Skeletal muscle cell (primary cell): ENCODE measurements at regions not wholly inside any gene's neighbourhood (a gene's known extent, or its start where the extent isn't known, plus 50 kb on each side); places are given as distances from the start of the nearest gene placed in this dataset.
"Not testable (repeated sequence)": the region's sequence is repeated elsewhere in the genome, so short reads cannot be mapped to it uniquely, and the experiment has no call there.

Source experiments
- DNase-seq: peaks from one replicate; pipeline ENCODE4 v3.0.0-alpha.2; 2010; ENCODE audit warnings: low read depth
- H3K4me3 ChIP-seq: 2 replicates; pipeline ENCODE4 v1.5.1; 2011; ENCODE audit warnings: low read depth, mild to moderate bottlenecking, control low read depth, low read length, moderate library complexity

DNA sequence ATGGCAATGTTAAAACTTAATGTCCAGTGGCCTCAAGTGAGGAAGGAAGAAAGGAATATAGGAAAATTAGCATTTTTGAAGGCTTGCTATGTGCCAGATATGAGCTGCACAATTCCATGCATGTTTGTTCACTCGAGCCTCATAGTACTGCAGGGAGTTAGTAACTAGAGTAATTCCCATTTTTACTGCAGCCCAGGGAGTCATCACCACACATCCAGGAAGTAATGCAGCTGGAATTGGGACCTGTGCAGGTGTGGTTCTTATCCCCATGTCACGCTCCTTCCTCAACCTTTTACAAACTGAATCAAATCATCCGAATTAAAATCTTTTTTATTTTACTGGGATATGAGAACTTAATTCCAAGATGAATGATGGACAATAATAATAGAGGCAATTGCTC is 149.5 kb upstream of the MAFB start:
- DNase-seq: no peak
- H3K4me3 ChIP-seq: no peak overlapping the region

DNA sequence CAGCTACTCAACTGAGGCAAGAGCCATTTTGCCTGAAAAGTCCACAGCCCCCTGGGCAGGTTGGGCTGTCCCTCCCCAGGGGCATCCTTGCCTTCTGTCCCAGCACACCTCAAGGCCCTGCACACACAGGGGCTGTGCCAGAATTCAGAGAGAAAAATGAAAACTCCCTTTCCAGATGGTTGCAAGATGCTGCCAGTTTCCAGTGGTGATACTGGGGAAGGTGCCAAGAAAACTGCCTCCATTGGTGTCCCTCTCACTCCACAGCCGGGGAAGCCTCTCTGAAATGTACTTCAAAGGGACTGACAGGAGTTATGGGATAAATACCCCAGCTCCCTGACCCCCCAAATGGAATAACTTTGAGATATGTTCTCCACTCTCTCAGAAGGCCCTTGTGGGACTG is 154.2 kb upstream of the MAFB start:
- no peak overlapping the region for H3K4me3 ChIP-seq
- no peak for DNase-seq

DNA sequence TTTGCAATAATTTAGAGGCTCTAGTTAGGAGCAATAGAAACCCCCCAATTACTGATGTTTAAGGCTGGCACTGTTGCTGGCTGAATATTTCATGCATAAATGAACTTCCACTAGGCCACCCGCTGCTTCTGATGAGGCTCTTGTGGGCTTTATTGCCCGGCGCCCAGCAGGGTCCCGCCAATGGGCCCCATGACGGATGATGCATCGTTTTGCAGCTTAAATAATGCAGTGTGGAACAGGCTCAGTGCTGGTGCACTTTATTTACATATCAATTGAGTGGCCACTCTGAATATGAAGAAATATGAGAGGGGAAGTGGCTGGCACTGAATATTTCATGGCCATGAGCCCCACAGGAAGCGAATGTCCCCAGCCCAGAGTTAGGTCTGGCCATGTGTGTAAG is 155.3 kb upstream of the MAFB start:
- no peak overlapping the region for H3K4me3 ChIP-seq
- DNase-seq: no peak

DNA sequence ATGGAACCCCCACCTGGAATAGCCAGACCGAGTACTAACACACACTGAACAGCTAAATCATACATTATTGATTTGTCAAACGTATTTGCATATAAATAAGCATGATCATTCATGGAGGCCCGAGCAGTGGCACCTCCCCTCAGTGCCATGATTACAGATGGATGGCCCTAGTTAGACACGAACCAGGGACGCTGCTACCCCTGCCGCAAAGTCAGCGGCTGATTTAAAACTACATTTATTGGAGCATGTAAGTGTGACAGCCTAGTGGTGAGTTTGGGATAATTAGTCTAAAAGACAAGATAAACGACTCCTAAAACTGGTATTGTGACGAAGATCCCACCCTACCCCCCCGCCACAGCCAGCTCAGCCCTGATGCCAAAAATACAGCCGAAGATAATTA is 159.1 kb upstream of the MAFB start:
- DNase-seq: no peak
- H3K4me3 ChIP-seq: no peak overlapping the region

GRCh38 chr20:40848526-40848925 is 159.5 kb upstream of the MAFB start:
- H3K4me3 ChIP-seq: no peak overlapping the region
- DNase-seq: no peak

DNA sequence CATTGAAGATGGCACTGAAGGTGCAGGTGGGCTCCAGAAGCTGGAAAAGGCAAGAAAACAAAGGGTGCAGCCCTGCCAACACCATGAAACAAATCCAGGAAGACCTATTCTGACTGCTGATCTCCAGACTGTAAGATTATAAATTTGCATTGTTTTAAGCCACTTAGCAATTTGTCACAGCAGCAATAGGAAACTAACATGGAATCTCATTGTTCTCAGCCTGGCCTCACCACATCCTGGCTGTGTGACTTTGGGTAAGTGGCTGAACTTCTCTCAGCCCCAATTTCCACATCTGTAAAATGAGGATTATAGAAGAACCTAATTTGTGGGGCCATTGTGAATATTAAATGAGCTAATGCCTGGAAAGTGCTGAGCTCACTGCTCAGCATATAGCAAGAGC is 160.4 kb upstream of the MAFB start:
- DNase-seq: no peak
- H3K4me3 ChIP-seq: no peak overlapping the region

DNA sequence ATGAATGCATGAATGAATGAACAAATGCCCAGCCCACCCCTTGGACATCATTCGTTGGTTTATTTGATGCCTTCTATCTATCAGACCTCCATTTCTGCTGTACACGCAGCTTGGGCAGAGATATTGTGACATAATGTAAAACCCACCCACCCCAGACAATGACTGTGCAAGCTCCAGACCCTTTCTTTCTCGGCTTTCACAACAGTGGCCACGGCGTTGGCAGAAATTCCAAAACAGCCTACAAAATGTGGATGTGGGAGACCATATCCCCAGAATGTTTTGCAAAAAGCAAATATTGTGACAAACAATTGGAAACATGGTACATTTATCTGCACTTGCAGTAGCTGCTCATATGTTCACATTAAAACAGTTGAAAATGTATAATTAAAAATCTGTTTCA is 162.0 kb upstream of the MAFB start:
- no peak overlapping the region for H3K4me3 ChIP-seq
- no peak for DNase-seq

DNA sequence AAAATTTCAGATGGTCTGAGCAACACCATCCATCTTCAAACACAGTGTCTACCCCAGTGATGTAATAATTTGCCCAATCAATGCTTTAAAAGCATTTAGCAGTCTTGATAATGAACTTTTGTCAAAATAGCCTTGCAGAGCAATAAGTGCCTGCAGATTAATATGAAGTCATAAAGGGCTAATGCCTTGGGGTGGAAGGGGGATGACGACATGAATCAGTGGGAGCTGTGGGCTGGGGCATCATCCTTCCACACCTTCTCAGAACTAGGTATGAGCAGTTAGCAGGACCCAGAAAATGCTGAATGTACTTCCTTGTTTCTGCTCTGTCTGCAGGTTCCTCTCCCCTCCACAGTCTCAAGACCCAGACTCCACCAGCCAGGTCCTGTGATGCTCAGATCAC is 166.2 kb upstream of the MAFB start:
- no peak overlapping the region for H3K4me3 ChIP-seq
- no peak for DNase-seq

DNA sequence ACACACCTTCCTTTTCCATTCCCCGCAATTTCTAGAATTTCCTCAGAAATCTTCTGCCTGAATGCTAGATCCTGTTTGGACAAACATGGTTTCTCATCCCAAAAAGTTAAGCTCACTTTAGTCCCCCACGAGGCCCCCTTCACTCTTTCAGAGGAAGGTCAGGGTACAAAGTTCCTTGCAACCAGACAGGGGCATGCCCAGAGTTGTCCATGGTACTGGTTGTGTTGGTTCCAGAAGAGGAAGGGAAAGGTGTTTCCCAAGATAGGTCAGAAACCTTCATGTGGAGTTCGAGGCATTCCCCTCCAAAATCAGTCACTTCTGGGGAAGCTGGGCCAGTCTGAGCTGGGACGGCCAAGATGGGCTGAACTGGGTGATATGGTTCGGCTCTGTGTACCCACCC is 167.6 kb upstream of the MAFB start:
- no peak overlapping the region for H3K4me3 ChIP-seq
- no peak for DNase-seq

DNA sequence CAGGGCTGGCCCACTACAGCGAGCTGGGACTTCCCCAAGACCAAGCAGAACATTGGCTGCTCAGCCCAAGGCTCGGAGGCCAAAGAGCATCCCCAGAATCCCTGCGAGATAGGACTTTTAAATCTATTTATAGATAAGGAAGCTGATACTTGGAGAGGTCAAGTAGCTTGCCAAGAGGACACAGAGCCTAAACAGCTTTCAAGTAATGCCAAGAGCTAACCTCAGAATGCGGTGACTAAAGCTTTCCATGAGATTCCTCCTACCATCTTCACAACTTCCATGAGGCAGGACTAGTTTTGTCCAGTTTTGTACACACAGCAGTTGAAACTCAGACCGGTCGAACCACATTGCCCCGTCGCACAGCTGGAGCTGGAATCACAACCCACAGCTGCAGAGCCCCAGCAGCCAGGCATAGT is 168.1 kb upstream of the TOP1 start:
- peak; percentile 6 for DNase-seq
- no peak overlapping the region for H3K4me3 ChIP-seq

DNA sequence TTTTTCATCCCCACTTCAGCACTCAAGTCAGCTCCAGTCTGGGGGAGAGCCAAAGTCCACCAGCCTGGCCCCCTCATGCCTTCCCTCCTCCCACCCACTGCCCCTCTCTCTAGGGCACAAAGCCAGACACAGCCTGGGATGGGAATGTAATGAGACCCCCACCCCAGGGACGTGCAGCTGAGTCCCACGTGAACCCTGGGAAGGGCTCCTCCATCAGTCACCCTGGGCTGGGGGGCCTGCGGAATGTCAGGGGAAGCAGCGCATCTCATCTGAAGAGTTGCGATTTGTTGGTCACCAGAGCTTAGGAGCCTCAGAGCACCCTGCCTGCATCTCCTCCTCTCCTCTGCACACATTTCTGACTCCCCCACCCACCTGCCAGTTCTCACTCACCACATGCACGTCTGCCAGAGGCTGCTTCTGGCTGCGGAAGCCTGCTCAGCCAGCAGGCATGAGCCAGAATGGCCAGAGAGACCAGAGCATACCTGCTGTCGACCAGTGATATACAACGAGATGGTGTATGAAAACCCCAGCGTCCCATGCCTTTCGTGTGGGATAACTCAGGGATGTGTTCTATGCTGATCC is 167.1 kb upstream of the TOP1 start:
- no peak overlapping the region for H3K4me3 ChIP-seq
- no peak for DNase-seq

DNA sequence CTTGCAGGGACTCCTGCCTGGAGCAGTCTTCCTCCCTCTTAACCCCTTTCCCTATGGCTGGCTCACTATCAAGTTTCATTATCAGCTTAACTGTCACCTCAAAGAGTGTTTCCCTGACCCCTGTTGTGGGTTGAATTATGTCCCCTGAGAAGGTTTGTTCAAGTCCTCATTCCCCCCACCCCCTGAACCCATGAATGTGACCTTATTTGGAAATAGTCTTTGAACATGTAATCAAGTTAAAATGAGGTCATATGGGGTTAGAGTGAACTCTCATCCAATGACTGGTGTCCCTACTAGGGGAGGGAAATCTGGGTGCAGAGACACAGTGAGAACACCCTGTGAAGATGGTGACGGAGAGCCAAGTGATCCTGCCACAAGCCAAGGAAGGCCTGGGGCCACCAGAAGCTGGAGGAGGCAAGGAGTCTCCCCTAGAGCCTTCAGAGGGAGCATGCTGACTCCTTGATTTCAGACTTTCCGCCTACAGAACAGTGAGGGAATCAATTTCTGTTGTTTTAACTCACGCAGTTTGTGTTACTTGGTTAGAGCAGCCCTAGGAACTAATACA is 165.2 kb upstream of the TOP1 start:
- H3K4me3 ChIP-seq: no peak overlapping the region
- no peak for DNase-seq

DNA sequence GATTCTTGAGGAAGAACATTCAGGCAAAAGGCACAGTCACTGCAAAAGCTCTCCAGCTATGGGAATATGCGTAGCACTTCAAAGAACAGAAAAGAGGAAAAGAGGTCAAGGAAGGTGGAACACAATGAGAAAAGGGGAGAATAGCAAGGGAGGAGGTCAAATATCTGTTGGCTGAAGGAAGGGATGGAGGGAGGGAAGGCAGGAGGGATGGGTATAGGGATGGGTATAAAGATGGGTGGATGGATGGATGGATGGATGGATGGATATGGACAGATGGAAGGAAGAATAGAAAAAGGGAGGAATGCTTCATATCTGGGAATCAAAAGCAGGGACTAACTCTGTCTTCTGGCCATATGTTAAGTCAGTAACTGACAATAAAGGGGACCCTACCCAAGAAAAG is 164.2 kb upstream of the TOP1 start:
- H3K4me3 ChIP-seq: no peak overlapping the region

GRCh38 chr20:40865095-40865494 is 163.5 kb upstream of the TOP1 start:
- H3K4me3 ChIP-seq: no peak overlapping the region
- no peak for DNase-seq

More for the DNA sequence above, 164.2 kb upstream of the TOP1 start:
- no peak for DNase-seq

DNA sequence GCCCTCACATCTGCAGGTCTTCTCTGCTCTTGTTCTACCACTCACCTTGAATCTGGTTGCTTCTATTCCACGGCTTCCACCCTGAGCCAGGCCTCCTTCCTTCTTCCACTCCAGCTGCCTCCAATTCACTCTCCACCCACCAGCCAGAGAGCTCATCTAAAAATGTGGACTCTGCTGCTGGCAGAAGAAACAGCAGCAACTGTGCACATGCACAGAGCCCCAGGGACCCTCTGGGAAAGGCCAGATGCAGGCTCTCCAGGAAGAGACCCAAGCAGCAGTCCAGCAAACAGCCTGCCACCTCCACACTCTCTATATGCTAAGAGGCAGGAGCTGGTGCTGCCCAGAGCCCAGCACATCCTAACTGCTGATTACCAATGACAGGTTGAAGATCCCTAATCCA is 162.6 kb upstream of the TOP1 start:
- H3K4me3 ChIP-seq: no peak overlapping the region
- no peak for DNase-seq

- H3K4me3 ChIP-seq: no peak overlapping the region
- peak; percentile 60 for DNase-seq
These were observed 159.9 kb upstream of the TOP1 start for GRCh38 chr20:40868551-40869217.

DNA sequence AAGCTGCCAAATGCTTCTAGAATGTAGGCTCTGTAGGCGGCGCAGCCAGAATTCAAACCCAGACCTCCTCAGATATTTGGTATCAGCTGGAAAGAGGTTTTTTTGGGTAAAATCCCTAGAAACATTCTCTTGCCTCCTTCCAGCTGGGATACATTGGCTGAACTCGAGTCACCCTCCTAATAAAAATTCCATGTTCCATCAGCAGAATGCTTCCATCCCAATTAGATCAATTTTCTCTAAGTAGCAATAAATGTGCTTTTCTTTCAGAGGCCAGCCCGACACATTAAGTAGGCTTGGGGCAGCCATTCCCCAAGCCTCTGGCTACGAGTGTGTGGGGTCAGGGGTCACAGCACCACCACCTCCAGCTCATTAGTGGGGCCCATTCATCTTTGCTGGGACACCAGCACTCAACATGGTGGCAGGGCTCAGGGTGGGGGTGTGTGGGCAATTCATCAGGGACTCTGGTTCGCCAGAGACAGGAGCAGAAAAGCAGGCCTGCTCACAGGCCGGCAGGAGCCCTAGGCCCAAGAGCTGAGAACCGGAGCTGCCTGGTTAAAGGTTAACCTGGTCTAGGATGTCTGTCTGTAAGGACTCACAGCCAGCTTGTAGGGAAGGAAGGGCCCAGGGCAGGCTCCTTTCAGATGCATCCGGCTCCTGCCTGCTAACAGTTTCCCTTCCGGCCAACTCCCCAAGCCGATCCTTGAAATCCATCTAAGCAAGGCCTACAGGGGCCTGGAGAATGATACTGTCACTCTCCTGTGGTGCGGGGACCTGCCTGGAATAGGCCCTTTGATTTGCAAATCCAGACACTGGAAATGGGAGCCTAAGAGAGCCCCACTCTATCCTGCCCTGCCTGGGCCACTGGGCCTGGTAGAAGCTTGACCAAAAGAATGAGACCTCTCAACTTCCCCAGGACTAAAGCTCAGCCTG is 159.1 kb upstream of the TOP1 start:
- DNase-seq: no peak
- H3K4me3 ChIP-seq: no peak overlapping the region

DNA sequence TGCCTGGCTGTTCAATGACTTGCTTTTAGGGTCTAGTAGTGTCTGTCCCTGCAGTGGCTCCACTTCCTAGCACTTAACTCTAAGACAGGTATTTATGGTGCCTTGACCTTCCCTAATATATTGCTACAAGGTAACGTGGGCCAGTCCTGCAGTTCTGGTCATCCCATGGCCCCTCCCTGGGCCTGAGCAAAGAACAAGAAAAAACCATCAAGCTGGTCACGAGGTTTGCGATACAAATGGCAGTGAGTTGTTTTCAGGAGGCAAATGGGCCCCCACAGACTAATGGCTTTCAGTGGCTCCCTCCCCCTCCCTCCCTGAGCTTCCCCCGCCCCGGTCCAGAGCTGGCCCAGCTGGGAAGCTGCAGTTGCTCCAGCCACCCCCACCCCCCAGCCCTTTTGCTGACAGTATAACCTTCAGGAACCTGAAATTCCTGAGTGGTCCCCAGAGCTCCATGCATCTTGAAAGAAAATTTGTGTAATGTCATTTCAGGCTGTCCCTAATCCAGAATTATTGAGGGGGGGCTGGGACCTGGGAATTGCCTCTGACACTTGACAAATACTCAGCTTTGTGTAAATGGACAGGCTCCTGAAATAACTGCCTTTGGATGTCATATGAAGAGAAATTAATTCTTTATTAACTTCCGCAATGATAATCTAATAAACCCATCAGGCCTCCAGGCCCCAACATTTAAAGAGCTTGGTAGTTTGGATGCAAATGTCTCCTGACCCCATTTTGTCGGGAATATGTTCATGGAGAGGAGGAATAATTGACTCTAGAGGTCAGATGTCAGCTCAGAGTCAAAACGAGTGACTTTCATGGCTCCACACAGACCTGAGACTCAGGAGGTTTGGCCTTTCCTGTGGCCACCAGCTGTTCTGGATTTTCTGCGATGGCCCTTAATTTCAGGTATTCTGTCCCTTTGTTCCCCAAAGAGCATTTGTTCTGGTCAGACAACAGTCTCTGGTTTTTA is 153.2 kb upstream of the TOP1 start:
- no peak overlapping the region for H3K4me3 ChIP-seq

DNA sequence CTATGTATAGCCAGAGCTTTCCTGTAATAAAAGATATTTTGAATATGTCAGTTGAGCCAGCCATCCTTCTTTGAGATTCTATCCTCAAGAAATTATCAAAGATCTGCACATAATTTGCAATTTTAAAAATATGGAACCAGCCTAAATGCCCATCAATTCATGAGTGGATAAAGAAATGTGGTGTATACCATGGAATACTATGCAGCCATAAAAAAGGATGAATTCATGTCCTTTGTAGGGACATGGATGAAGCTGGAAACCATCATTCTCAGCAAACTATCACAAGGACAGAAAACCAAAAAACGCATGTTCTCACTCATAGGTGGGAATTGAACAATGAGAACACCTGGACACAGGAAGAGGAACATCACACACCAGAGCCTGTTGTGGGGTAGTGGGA is 150.5 kb upstream of the TOP1 start:
- not testable (repeated sequence) for H3K4me3 ChIP-seq, DNase-seq

More for the DNA sequence above, 153.2 kb upstream of the TOP1 start:
- no peak for DNase-seq
